ENCODE measurements at regions not wholly inside any gene's neighbourhood (a gene's known extent, or its start where the extent isn't known, plus 50 kb on each side); places are given as distances from the start of the nearest gene placed in this dataset.
"Not testable (repeated sequence)": the region's sequence is repeated elsewhere in the genome, so short reads cannot be mapped to it uniquely, and the experiment has no call there.

DNA sequence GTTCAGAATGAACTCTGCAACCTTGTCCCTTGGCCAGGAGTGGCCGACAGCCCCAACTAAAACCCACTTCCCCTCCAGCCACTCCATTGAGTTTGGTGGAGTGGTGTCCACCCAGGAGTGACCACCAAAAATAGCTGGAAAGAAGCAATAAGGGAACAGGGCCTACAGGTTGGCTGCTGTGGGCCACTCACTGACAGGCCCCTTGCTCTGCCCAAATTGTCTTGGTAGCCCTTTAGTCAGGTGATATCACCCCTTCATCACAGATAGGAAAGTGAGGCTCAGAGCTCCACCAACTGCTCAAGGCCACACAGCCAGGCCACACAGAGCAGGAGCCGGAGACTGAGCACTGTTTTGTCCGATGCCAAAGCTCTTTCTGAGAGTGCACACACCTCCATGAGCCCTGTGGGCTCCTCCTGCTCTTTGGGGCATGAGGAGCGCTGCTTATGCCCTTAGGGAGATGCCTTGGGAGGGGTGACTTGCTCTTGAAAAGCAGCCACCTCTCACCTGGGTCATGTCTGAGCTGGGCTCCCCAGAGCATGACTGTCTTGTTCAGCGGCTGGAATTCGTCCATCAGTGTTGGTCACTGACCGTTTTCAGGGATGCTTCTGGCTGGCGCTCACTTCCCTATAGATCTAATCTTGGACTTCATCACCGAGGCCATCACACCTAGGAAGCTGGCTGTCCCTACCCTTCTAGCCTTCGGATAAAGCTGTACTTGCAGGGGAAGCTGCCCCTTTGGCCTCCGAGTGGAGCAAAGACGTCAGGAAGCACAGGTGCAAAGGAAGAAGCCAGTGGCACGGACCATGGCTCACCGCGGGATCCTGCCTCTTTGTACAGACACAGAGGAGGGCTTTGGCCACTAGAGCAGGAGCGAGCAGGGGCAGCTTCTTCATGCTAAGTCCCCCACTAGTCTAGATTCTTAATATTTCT lies 186.0 kb upstream of the ZNF469 start:
- no peak for DNase-seq (ENCODE audit: low read depth)
- TF ChIP-seq, protein P1, sequence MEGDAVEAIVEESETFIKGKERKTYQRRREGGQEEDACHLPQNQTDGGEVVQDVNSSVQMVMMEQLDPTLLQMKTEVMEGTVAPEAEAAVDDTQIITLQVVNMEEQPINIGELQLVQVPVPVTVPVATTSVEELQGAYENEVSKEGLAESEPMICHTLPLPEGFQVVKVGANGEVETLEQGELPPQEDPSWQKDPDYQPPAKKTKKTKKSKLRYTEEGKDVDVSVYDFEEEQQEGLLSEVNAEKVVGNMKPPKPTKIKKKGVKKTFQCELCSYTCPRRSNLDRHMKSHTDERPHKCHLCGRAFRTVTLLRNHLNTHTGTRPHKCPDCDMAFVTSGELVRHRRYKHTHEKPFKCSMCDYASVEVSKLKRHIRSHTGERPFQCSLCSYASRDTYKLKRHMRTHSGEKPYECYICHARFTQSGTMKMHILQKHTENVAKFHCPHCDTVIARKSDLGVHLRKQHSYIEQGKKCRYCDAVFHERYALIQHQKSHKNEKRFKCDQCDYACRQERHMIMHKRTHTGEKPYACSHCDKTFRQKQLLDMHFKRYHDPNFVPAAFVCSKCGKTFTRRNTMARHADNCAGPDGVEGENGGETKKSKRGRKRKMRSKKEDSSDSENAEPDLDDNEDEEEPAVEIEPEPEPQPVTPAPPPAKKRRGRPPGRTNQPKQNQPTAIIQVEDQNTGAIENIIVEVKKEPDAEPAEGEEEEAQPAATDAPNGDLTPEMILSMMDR (IDR thresholded peaks at IDR 0.05; ENCODE audit: insufficient read depth, low read length, severe bottlenecking), result no peak
- no peak for FAIRE-seq
- no peak overlapping the region for H3K4me3 ChIP-seq (ENCODE audit: low read depth, low read length)
- H3K36me3 ChIP-seq (ENCODE audit: control insufficient read depth, insufficient read depth, low read length), result no peaks in the 10 kb centered on the region
- H3K27me3 ChIP-seq (ENCODE audit: control insufficient read depth, insufficient read depth, low read length), result no peaks in the 10 kb centered on the region

DNA sequence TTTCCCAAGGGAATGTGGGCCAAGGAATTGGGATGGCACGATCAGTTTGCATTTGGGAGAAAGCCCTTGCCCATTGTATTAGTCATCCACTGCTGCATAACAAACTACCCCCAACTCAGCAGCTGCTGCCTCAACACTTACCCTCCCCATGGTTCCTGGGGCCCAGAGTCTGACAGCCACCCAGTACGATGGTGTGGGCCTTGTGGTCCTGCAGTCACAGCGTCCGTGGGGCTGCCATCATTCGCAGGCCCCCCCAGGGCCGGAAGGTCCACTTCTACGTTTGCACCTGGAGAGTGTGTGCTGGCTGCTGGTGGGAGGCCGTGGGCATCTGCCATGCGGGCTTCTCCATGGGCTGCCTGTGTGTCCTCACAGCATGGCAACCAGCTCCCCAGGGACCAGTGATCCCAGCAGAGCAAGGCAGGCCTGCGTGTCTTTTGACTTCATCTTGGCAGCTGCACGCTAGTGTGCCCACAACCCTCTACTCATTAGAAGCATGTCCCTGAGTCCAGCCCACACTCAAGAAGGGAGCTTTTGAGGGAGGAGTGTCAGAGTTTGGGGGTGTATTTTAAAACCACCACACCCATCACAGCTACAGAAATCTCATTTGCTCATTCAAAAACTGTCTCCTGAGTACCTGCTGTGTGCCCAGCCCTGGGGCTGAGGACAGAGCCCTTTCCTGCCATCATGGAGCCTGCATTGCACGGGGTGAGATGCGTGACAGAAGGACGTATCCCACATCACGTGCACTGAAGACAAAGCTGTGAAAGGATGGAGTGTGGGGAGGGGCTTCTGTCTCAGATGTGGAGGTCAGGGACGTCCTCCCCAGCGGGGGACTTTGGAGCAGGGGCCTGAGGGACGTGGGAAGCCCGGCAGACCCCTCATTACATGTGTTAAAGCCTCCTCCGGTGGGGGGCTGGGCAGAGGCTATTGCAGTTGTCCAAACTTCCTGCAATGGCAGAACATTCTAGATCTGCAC lies 185.0 kb upstream of the ZNF469 start:
- H3K4me3 ChIP-seq (ENCODE audit: low read depth, low read length), result no peak overlapping the region
- no peak for DNase-seq (ENCODE audit: low read depth)
- TF ChIP-seq, protein P1 (IDR thresholded peaks at IDR 0.05; ENCODE audit: insufficient read depth, low read length, severe bottlenecking), result no peak
- FAIRE-seq, result no peak
- no peaks in the 10 kb centered on the region for H3K36me3 ChIP-seq (ENCODE audit: control insufficient read depth, insufficient read depth, low read length)
- H3K27me3 ChIP-seq (ENCODE audit: control insufficient read depth, insufficient read depth, low read length), result no peaks in the 10 kb centered on the region

DNA sequence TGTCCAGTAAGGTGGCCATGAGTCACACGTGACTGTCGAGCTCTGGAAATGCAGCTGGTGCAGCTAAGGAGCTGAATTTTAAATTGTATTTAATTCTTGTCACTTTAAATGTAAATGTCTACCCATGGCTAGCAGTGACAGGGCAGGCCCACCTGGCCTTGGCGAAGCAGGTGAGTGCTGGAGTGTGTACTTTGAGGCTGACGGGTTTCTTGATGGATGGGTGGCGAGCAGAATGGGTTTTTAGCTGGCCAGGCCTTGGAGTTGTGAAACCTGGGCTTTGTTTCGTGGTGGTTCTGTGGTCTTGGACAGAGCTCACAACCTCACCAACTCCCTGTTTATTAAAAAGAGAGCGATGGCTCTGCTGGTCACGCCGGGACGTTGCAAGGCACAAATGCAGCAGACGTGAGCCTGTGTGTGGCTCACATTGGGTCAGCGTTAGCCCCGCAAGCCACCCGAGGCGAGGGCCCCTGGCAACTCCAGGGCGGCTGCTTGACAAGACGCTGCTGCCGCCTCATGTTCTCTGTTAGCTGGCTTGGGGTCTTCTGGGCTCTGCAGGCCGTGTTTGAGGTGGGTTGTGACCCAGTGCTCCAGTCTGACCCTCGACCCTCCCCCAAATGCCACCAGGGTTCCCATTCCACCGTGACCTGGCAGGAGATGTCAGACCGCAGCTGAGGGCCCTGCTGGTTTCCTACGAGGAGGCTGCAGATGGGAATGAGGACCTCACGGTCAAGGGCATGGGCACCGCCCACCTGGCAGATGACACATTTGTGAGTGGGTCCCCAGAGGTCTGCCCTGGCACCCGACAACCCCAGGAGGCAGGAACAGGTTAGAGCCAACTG lies 184.1 kb upstream of the ZNF469 start:
- H3K4me3 ChIP-seq (ENCODE audit: low read depth, low read length); H3K27me3 ChIP-seq (ENCODE audit: control insufficient read depth, insufficient read depth, low read length); DNase-seq (ENCODE audit: low read depth); H3K36me3 ChIP-seq (ENCODE audit: control insufficient read depth, insufficient read depth, low read length): not testable (repeated sequence)
- FAIRE-seq, result peak; percentile 88

DNA sequence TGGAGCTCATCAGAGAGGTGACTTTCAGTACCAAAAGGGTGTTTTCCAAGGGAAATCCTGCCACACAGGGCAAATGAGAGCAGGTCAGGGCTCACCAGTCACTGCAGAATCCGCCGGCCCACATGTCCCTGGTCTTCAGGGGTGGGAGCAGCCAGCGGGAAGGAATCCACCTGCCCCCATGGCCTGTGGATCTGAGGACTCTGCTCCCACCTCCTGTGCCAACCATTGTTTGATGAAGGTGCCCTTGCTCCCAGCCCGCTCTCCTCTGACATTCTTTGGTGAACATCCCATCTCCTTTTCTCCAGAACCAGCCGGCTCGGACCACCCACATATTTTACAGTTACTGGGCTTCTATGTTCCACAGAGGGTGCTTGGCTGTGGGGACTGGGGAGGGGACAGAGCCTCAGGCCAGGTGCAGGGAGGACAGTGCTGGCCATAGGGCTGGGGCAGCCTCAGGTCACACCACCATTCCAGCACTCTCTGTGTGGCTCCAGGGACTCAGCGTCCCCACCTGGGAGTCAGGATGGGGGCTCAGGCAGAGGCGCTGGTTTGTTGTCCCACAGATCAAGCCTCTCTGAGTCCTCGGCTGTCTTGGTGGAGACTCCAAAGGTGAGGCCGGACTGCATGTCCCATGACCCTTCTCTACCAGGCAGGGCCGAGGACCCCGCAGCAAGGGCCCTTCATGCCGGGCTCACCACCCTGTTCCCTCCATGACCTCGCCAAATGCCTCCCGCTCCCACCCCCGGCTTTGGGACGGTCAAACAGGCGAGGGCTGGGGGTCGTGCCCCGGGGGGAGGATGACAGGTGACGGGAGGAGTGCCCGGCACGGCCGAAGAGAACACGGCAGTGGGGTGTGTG lies 183.2 kb upstream of the ZNF469 start:
- H3K4me3 ChIP-seq (ENCODE audit: low read depth, low read length); H3K36me3 ChIP-seq (ENCODE audit: control insufficient read depth, insufficient read depth, low read length); FAIRE-seq; DNase-seq (ENCODE audit: low read depth); H3K27me3 ChIP-seq (ENCODE audit: control insufficient read depth, insufficient read depth, low read length): not testable (repeated sequence)

DNA sequence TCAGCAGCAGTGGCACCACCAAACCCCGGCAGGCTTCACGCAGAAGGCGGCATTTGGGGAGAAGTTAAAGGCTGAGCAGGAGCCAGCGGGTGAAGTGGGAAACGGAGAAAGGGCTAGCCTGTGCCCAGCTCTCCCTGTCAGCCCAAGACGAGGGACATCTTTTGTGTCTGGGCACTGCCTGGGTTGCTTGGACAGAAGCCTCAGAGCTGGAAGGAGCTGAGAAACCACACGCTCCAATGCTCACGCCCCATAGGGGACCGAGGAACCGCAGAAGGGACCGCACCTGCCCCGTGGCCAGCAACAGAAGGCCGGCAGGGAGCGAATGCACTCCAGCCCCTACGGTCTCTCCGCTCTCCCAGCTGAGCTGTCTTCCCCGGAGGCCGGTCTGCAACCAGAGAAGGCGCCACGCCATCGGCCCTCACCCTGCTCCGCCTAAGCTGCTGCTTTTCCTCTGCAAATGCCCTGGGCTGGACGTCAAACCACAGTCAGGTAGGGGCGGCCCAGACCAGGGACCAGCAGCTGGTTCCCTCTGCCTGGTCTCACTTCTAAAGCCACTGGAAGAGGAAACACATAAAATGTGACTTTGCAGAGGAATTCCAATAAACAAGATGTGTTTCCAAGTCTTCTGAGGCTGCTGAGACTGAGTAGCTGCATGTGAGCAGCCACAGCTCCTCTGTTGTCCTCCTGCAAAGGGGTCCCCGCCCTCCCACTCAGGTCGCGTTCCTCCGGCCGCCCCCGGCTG lies 182.4 kb upstream of the ZNF469 start:
- H3K27me3 ChIP-seq (ENCODE audit: control insufficient read depth, insufficient read depth, low read length); H3K36me3 ChIP-seq (ENCODE audit: control insufficient read depth, insufficient read depth, low read length); DNase-seq (ENCODE audit: low read depth); H3K4me3 ChIP-seq (ENCODE audit: low read depth, low read length): not testable (repeated sequence)
- FAIRE-seq, result peak; percentile 98

DNA sequence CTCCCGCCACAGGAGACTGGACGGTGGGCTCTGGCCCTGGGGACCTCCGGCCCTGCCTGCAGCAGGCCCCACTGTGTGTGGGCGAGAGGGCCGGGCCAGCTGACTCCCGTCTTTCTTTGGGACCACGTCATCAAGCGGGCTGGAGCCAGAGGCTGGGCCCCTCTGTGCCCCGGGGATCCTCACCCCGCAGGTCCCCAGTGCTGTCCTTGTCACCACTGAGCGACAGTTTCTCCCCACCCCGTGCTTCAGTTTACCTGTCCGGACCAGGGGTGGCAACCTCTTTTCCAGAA lies 181.9 kb upstream of the ZNF469 start:
- Histone ChIP-seq H3K27me3 (ENCODE audit: control insufficient read depth, insufficient read depth, low read length) (no peaks in the 10 kb centered on the region), H3K4me3 (ENCODE audit: low read depth, low read length) (no peak overlapping the region), H3K36me3 (ENCODE audit: control insufficient read depth, insufficient read depth, low read length) (no peaks in the 10 kb centered on the region)
- DNase-seq (ENCODE audit: low read depth) (no peak), FAIRE-seq (peak; percentile 47)
- TF ChIP-seq, protein P1 (IDR thresholded peaks at IDR 0.05; ENCODE audit: insufficient read depth, low read length, severe bottlenecking), result no peak

DNA sequence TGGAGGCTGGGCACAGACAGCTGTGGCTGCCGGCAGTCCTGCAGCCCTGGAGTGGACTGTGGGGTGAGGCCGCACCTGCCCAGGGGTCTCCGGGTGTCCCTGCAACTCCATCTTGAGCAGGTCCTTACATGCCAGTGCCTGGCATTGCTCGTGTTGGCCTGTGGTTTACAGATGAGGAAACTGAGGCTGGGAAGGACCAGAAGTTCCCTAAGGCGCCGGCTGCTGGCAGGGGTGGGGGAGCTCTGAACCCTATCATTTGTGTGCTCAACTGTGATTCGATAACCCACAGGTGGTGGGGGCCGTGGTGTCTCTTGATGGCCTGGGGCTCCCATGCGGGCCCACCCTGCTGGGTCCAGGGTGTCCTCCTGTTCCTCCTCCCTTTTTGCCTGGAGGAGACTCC lies 181.1 kb upstream of the ZNF469 start:
- not testable (repeated sequence) for DNase-seq (ENCODE audit: low read depth); H3K36me3 ChIP-seq (ENCODE audit: control insufficient read depth, insufficient read depth, low read length); FAIRE-seq; H3K27me3 ChIP-seq (ENCODE audit: control insufficient read depth, insufficient read depth, low read length); H3K4me3 ChIP-seq (ENCODE audit: low read depth, low read length)

All from bronchial epithelial cell (primary cell).